K562 (cell line): ENCODE measurements at regions not wholly inside any gene's neighbourhood (a gene's known extent, or its start where the extent isn't known, plus 50 kb on each side); places are given as distances from the start of the nearest gene placed in this dataset.

ENCODE experiments used
- ATF3 ChIP-seq, 2 experiments: fragments of 450-650 bp in 1 of 2; sonication (generic) in 1 of 2; formaldehyde crosslinking in 1 of 2; IDR thresholded peaks in 1 of 2; conservative IDR thresholded peaks in 1 of 2; 2 replicates each; pipeline versions ENCODE4 v1.6.1 to v1.8.1; 2016 to 2023; ENCODE audit warnings: mild to moderate bottlenecking in 2 of 2, moderate library complexity in 2 of 2, inconsistent platforms in 1 of 2, missing genetic modification reagents in 1 of 2
- BMI1 ChIP-seq: fragments of 150-350 bp; IDR thresholded peaks from 2 replicates; pipeline ENCODE4 v1.6.1; 2014; ENCODE audit warnings: low read length
- ETV6 ChIP-seq, 3 experiments: fragments of 150-350 bp in 1 of 3; sonication (generic) in 1 of 3; formaldehyde crosslinking in 1 of 3; IDR thresholded peaks; 2 replicates each; pipeline versions ENCODE4 v1.6.1 to v1.8.0; 2014 to 2022; ENCODE audit warnings: borderline replicate concordance in 2 of 3, low read depth in 2 of 3, antibody characterized with exemption in 1 of 3, low read length in 1 of 3, mild to moderate bottlenecking in 1 of 3, missing genetic modification reagents in 1 of 3
- REST ChIP-seq, 2 experiments: fragments of 450-650 bp; formaldehyde crosslinking in 1 of 2; IDR thresholded peaks; 2 replicates each; pipeline versions ENCODE4 v1.4.0 to v1.6.1; 2014 to 2020; ENCODE audit warnings: mild to moderate bottlenecking in 2 of 2, borderline replicate concordance in 1 of 2, low read depth in 1 of 2
- ZNF707 ChIP-seq: fragments of 250-450 bp; sonication (Bioruptor Pico); conservative IDR thresholded peaks from 2 replicates; pipeline ENCODE4 v1.8.0; 2022; ENCODE audit warnings: inconsistent platforms, mild to moderate bottlenecking, moderate library complexity

- TF ChIP-seq REST (IDR thresholded peaks at IDR 0.05; ENCODE audit: borderline replicate concordance) (no peak), REST (CRISPR knock-in tag; IDR thresholded peaks at IDR 0.05; ENCODE audit: low read depth) (no peak), BMI1 (no peak), ATF3 (IDR thresholded peaks at IDR 0.05) (no peak), ATF3 (CRISPR knock-in tag; conservative IDR thresholded peaks at IDR 0.05) (no peak), ETV6 (IDR thresholded peaks at IDR 0.05; ENCODE audit: borderline replicate concordance in 1 of 2, low read depth in 2 of 2, low read length in 1 of 2) (no peak), ETV6 (CRISPR knock-in tag; IDR thresholded peaks at IDR 0.05; ENCODE audit: borderline replicate concordance) (no peak), ZNF707 (no peak)
These were observed 55.1 kb upstream of the FRMD6 start (continued) for GRCh38 chr14:51596488-51597117.
